Ovary (tissue), 7 donors: ENCODE measurements at regions not wholly inside any gene's neighbourhood (a gene's known extent, or its start where the extent isn't known, plus 50 kb on each side); places are given as distances from the start of the nearest gene placed in this dataset.
"Not testable (repeated sequence)": the region's sequence is repeated elsewhere in the genome, so short reads cannot be mapped to it uniquely, and the experiment has no call there.

Source experiments
- DNase-seq, 5 donors: peaks; one replicate each; pipeline ENCODE4 v3.0.0-alpha.2; 2019 to 2020
- H3K27ac ChIP-seq, 2 donors: fragments of 200-600 bp; one replicate each; pipeline versions ENCODE4 v1.5.1 to v1.8.0; 2019 to 2022
- H3K27me3 ChIP-seq: fragments of 200-600 bp; one replicate; pipeline ENCODE4 v1.8.0; 2022
- H3K36me3 ChIP-seq: fragments of 200-600 bp; sonication (generic); one replicate; pipeline ENCODE4 v1.5.1; 2019
- H3K4me1 ChIP-seq: one replicate; pipeline ENCODE4 v1.8.1; 2013; ENCODE audit warnings: mild to moderate bottlenecking, moderate library complexity; ENCODE audit not compliant: insufficient read depth
- H3K4me3 ChIP-seq: fragments of 200-600 bp; sonication (generic); one replicate; pipeline ENCODE4 v1.5.1; 2017
- H3K9me3 ChIP-seq, 2 donors: fragments of 200-600 bp in 1 of 2; sonication (generic) in 1 of 2; one replicate each; pipeline versions ENCODE4 v1.5.1 to v1.8.1; 2013 to 2019; ENCODE audit warnings: mild to moderate bottlenecking in 1 of 2, moderate library complexity in 1 of 2
- CTCF ChIP-seq, 3 donors: fragments of 450-650 bp in 2 of 3; fragments of 200-600 bp in 1 of 3; IDR thresholded peaks; one replicate each; pipeline versions ENCODE4 v1.5.1 to v1.8.0; 2016 to 2022; ENCODE audit warnings: antibody characterized with exemption in 3 of 3, mild to moderate bottlenecking in 1 of 3
- EP300 ChIP-seq: sonication (generic); formaldehyde crosslinking; IDR thresholded peaks from one replicate; pipeline ENCODE4 v1.6.1; 2017; ENCODE audit warnings: antibody characterized with exemption
- POLR2A ChIP-seq: fragments of 450-650 bp; IDR thresholded peaks from one replicate; pipeline ENCODE4 v1.6.1; 2017; ENCODE audit warnings: antibody characterized with exemption, mild to moderate bottlenecking, moderate library complexity
- WGBS, 3 donors: extraction: QIAGEN DNeasy Blood & Tissue Kit in 1 of 3; methylation state at CpG; one replicate each; pipeline versions ENCODE4 v1.1.5 to v1.1.7; 2013 to 2017; 5-methylcytosine and 5-hydroxymethylcytosine counted together
- intact Hi-C, 4 donors: fragments of 100-400 bp; cut with DNase I; formaldehyde crosslinking; loops; one replicate each; pipeline versions ENCODE4 v1.11.0 to v1.15.1; 2022 to 2023
- donor health status: DM: no; HTN: no; CAD: no; lungs with moderate emphysema.
- donor health status: DM: no; HTN: no; CAD: no.
- donor health status: Bipolar disorder and iron deficiency.
- donor health status: DM: no; HTN: no; CAD: no.
- donor health status: DM: yes; HTN: yes; CAD: no.

DNA sequence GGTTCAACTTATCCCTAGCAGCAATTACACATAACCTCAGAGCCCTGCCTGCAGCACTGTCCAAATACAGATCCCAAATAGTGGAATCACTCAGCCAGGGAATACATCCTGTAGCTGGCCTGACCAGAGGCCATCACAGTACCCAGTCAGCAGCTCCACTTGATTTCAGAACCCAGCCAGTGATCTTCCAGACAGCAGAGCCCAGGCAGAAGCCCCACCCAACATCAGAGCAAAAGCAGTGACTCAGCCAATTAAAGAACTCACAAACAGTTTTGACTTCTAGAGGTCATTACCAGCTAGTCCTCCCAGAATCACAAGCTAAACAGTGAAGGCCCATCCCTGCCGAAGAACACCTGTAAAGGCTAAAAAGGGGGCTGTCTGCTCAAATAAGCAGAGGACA lies 118.0 kb upstream of the SRD5A2 start:
- intact Hi-C loops: no loop called here
- Histone ChIP-seq H3K36me3 (no peaks in the 10 kb centered on the region), H3K4me3 (no peak overlapping the region), H3K27me3 (no peaks in the 10 kb centered on the region), H3K9me3 (peaks cover 0 to 11% of the 10 kb centered on the region in 2 donors), H3K27ac (no peak overlapping the region), H3K4me1 (no peaks in the 10 kb centered on the region)
- no peak for TF ChIP-seq CTCF (IDR thresholded peaks at IDR 0.05)
- TF ChIP-seq POLR2A: no peak
- TF ChIP-seq EP300: no peak
- WGBS, 3 donors: 70 to 82% (median 78%) methylated on average over 1 of the region's 1 CpG
- no peak for DNase-seq

- DNase-seq: no peak
- TF ChIP-seq POLR2A (no peak), EP300 (no peak), CTCF (IDR thresholded peaks at IDR 0.05) (no peak)
- Histone ChIP-seq H3K27me3 (no peaks in the 10 kb centered on the region), H3K4me1 (no peaks in the 10 kb centered on the region), H3K9me3 (peaks cover 0 to 12% of the 10 kb centered on the region in 2 donors), H3K27ac (no peak overlapping the region), H3K4me3 (no peak overlapping the region), H3K36me3 (no peaks in the 10 kb centered on the region)
- intact Hi-C loops: no loop called here
- 81 to 88% (median 82%) methylated on average over 1 of the region's 1 CpG for WGBS, 3 donors
These were observed 115.3 kb upstream of the SRD5A2 start for GRCh38 chr2:31696068-31696467.

DNA sequence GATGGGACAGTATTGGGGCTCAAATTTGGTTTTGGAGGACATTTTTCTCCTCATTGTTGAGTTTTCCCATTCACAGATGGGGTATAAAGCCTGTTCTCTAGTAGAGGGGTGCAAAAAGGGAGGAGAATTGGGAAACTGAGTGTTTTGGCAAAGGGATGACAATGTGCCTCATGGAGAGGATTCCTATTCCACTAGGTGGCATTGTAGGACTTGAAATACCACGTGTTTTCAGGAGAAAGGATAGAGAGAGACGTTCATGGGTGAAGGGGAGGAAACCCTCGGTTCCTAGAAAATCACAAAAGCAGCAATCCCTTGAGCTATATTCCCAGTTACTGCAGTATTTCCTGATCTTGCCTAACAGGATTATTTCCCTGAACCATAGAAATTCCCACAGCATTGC lies 113.7 kb upstream of the SRD5A2 start:
- WGBS, 3 donors: 51 to 59% (median 58%) methylated on average over 3 of the region's 3 CpGs
- Histone ChIP-seq H3K9me3 (peaks cover 0 to 12% of the 10 kb centered on the region in 2 donors), H3K4me1 (no peaks in the 10 kb centered on the region), H3K36me3 (no peaks in the 10 kb centered on the region), H3K4me3 (no peak overlapping the region), H3K27me3 (no peaks in the 10 kb centered on the region), H3K27ac (no peak overlapping the region)
- TF ChIP-seq CTCF (IDR thresholded peaks at IDR 0.05): no peak
- TF ChIP-seq EP300: no peak
- TF ChIP-seq POLR2A: no peak
- DNase-seq: no peak
- intact Hi-C loops: no loop called here

GRCh38 chr2:31693882-31694281 lies 113.1 kb upstream of the SRD5A2 start:
- Histone ChIP-seq H3K9me3 (peaks cover 0 to 12% of the 10 kb centered on the region in 2 donors), H3K4me3 (no peak overlapping the region), H3K4me1 (no peaks in the 10 kb centered on the region), H3K27ac (no peak overlapping the region), H3K36me3 (no peaks in the 10 kb centered on the region), H3K27me3 (no peaks in the 10 kb centered on the region)
- intact Hi-C loops: no loop called here
- 73 to 83% (median 76%) methylated on average over 3 of the region's 3 CpGs for WGBS, 3 donors
- TF ChIP-seq EP300 (no peak), CTCF (IDR thresholded peaks at IDR 0.05) (no peak), POLR2A (no peak)
- no peak for DNase-seq

- DNase-seq: no peak
These were observed 107.5 kb upstream of the SRD5A2 start for GRCh38 chr2:31688282-31688681.

DNA sequence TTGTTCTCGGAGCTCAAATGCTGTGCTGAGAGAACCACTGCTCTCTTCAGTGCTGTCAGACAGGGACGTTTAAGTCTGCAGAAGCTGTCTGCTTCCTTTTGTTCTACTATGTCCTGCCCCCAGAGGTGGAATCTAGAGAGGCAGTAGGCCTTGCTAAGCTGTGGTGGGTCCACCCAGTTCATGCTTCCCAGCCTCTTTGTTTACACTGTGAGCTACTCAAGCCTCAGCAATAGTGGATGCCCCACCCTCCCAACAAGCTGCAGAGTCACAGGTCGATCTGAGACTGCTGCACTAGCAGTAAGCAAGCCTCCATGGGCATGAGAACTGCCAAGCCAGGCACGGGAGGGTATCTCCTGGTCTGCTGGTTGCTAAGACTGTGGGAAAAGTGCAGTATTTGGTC lies 102.8 kb upstream of the SRD5A2 start:
- H3K4me3 ChIP-seq, H3K4me1 ChIP-seq, intact Hi-C loops, H3K27ac ChIP-seq, H3K9me3 ChIP-seq, DNase-seq, H3K36me3 ChIP-seq, H3K27me3 ChIP-seq: not testable (repeated sequence)
- WGBS, 3 donors: 50 to 54% (median 53%) methylated on average over 4 of the region's 4 CpGs

More at GRCh38 chr2:31688282-31688681, 107.5 kb upstream of the SRD5A2 start:
- no peak overlapping the region for H3K4me3 ChIP-seq
- H3K27ac ChIP-seq: no peak overlapping the region
- no peaks in the 10 kb centered on the region for H3K4me1 ChIP-seq
- no peaks in the 10 kb centered on the region for H3K36me3 ChIP-seq
- intact Hi-C loops: no loop called here
- no peaks in the 10 kb centered on the region for H3K9me3 ChIP-seq
- whole genome bisulfite sequencing, 3 donors: 41 to 51% (median 42%) methylated on average over 4 of the region's 4 CpGs
- TF ChIP-seq EP300 (no peak), POLR2A (no peak), CTCF (IDR thresholded peaks at IDR 0.05) (no peak)
- no peaks in the 10 kb centered on the region for H3K27me3 ChIP-seq
